ENCODE measurements at regions not wholly inside any gene's neighbourhood (a gene's known extent, or its start where the extent isn't known, plus 50 kb on each side); places are given as distances from the start of the nearest gene placed in this dataset.

- TF ChIP-seq EZH2phosphoT487 (IDR thresholded peaks at IDR 0.05; ENCODE audit: low read depth, severe bottlenecking, unreplicated experiment) = peak; percentile 82
- no peak for TF ChIP-seq CTCF (IDR thresholded peaks at IDR 0.05; ENCODE audit: poor library complexity)
- Histone ChIP-seq H3K9me2 (replicated peaks; ENCODE audit: insufficient read depth) (no peaks in the 10 kb centered on the region), H3K79me2 (no peaks in the 10 kb centered on the region), H3K4me1 (ENCODE audit: insufficient read depth) (peaks cover 37% of the 10 kb centered on the region), H3K27ac (no peak overlapping the region), H3K36me3 (replicated peaks; ENCODE audit: insufficient read depth, low read depth) (no peaks in the 10 kb centered on the region), H3K4me3 (peak overlapping the region; percentile 49), H2AFZ (no peak overlapping the region), H4K20me1 (ENCODE audit: insufficient read depth, poor library complexity, severe bottlenecking) (no peaks in the 10 kb centered on the region), H3K27me3 (peaks cover 85% of the 10 kb centered on the region), H3K9me3 (ENCODE audit: low read depth) (no peaks in the 10 kb centered on the region), H3K4me2 (peak overlapping the region; percentile 91)
- no peak for DNase-seq (ENCODE audit: low spot score)
- 18% methylated on average over 18 of the region's 18 CpGs for WGBS (ENCODE audit: low lambda C conversion rate, missing lambda C conversion rate)
Measured at GRCh38 chr19:30223866-30224688, 148.1 kb upstream of the ZNF536 start.

GRCh38 chr19:30224689-30225606 is 147.2 kb upstream of the ZNF536 start:
- H2AFZ ChIP-seq = peak overlapping the region; percentile 19
- no peaks in the 10 kb centered on the region for H3K36me3 ChIP-seq (replicated peaks; ENCODE audit: insufficient read depth, low read depth)
- no peaks in the 10 kb centered on the region for H3K9me2 ChIP-seq (replicated peaks; ENCODE audit: insufficient read depth)
- TF ChIP-seq CTCF (IDR thresholded peaks at IDR 0.05; ENCODE audit: poor library complexity) (no peak), EZH2phosphoT487 (IDR thresholded peaks at IDR 0.05; ENCODE audit: low read depth, severe bottlenecking, unreplicated experiment) (peak; percentile 52), EZH2 (IDR thresholded peaks at IDR 0.05; ENCODE audit: borderline replicate concordance) (peak; percentile 98)
- peak; percentile 22 for DNase-seq (ENCODE audit: low spot score)
- peaks cover 89% of the 10 kb centered on the region for H3K27me3 ChIP-seq
- peak overlapping the region; percentile 91 for H3K4me2 ChIP-seq
- peaks cover 37% of the 10 kb centered on the region for H3K4me1 ChIP-seq (ENCODE audit: insufficient read depth)
- WGBS (ENCODE audit: low lambda C conversion rate, missing lambda C conversion rate) = 3% methylated on average over 41 of the region's 43 CpGs
- H3K27ac ChIP-seq = peak overlapping the region; percentile 65
- H3K79me2 ChIP-seq = no peaks in the 10 kb centered on the region
- no peaks in the 10 kb centered on the region for H3K9me3 ChIP-seq (ENCODE audit: low read depth)
- H4K20me1 ChIP-seq (ENCODE audit: insufficient read depth, poor library complexity, severe bottlenecking) = no peaks in the 10 kb centered on the region
- peak overlapping the region; percentile 49 for H3K4me3 ChIP-seq

- WGBS (ENCODE audit: low lambda C conversion rate, missing lambda C conversion rate) = 3% methylated on average over 38 of the region's 84 CpGs
- peak overlapping the region; percentile 34 for H3K27ac ChIP-seq
- H3K36me3 ChIP-seq (replicated peaks; ENCODE audit: insufficient read depth, low read depth) = no peaks in the 10 kb centered on the region
- H3K79me2 ChIP-seq = no peaks in the 10 kb centered on the region
- H3K27me3 ChIP-seq = peaks cover 87% of the 10 kb centered on the region
- H3K4me3 ChIP-seq = peak overlapping the region; percentile 91
- H3K9me3 ChIP-seq (ENCODE audit: low read depth) = no peaks in the 10 kb centered on the region
- TF ChIP-seq CTCF (IDR thresholded peaks at IDR 0.05; ENCODE audit: poor library complexity) (no peak), EZH2phosphoT487 (IDR thresholded peaks at IDR 0.05; ENCODE audit: low read depth, severe bottlenecking, unreplicated experiment) (no peak), EZH2 (IDR thresholded peaks at IDR 0.05; ENCODE audit: borderline replicate concordance) (no peak)
- DNase-seq (ENCODE audit: low spot score) = peak; percentile 33
- peak overlapping the region; percentile 32 for H2AFZ ChIP-seq
- peak overlapping the region; percentile 91 for H3K4me2 ChIP-seq
- no peaks in the 10 kb centered on the region for H3K9me2 ChIP-seq (replicated peaks; ENCODE audit: insufficient read depth)
- no peaks in the 10 kb centered on the region for H4K20me1 ChIP-seq (ENCODE audit: insufficient read depth, poor library complexity, severe bottlenecking)
- H3K4me1 ChIP-seq (ENCODE audit: insufficient read depth) = peaks cover 37% of the 10 kb centered on the region
Measured at GRCh38 chr19:30225676-30226463, 146.3 kb upstream of the ZNF536 start.
